ENCODE measurements at regions not wholly inside any gene's neighbourhood (a gene's known extent, or its start where the extent isn't known, plus 50 kb on each side); places are given as distances from the start of the nearest gene placed in this dataset.

- no peak for DNase-seq
Observed at GRCh38 chr5:26193626-26194025, 844.8 kb downstream of the CDH9 start.

DNA sequence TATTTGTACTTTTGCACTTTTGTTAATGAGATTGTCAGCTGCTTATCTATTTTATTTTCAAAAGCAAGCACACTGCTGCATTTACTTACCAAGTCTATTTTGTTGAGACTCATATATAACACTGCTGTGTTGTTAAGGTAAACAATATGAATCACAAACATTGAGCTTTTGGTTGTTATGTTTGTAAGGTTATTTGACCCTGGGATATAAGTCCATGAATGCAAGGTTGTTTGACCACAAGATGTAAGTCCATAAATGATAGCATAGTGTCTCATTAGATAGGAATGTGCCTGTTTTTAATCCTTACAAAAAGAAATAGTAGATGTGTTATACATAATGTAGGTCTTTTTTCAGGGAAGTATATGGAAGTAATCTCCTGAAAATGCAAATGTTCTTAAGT lies 845.9 kb downstream of the CDH9 start:
- DNase-seq: no peak

DNA sequence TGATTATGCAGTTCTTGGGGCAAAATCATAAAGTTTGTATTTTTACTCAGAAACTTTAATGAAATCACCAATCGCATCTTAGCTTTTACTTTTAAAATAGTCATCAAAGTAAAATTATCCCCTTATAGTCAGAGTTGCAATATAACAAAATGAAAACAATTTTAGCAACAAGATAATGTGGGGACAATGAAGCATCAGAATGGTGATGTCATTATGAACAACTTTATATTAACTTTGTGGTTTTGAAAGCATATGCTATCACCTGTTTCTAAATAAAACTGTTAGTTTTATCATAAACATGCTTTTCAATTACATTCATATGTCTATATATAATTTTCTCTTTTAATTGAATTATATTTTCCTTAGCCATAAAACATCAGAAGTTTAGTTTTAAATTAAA lies 856.8 kb downstream of the CDH9 start:
- DNase-seq: no peak

DNA sequence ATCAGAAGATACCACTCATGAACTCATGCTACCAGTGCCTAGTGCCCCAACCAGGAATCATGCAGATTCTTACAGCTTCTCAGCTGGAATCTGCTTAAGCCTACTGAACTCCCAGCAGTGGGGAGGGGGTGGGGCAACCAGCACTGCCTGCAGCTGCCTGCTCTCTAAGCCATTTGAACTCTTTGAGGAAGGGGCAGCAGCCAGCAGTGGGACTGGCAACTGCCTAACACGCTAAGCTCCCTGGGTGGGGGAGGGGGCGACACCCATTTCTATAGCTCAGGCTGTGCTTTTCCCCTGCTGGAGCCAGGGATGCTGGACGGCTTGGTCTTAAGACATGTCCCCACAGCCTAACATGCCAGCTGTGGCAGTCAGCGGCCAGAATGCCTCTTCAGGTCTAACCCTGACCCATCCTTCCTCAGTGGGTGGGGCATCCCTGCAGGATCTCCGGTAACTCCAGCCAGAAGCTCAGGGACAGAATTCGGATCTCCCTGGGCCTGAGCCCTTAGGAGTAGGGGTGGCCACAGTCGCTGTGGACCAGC lies 889.7 kb downstream of the CDH9 start:
- no peak for DNase-seq

- DNase-seq: no peak
Observed at GRCh38 chr5:26143259-26143658, 895.1 kb downstream of the CDH9 start.

DNA sequence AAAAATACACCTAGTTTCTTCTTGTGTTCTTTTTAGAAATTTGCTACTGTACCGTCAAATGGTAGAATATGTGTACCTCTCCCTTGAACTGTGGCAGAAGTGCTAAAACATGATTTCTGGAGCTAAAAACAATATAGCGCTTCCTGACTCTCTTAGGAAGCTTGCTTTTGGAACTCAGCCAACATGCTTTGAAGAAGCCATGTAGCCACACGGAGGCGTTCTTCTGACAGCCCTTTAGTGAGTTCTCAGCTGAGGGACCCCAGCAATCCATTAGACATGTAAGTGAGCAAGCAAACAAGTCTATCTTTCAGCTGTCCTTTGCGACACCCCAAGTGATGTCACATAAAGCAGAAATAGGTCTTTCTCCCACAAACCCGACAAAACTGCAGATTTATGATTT lies 917.0 kb downstream of the CDH9 start:
- no peak for DNase-seq

GRCh38 chr5:26104175-26104574 lies 934.2 kb downstream of the CDH9 start:
- DNase-seq: no peak

- no peak for DNase-seq
Observed at GRCh38 chr5:26060212-26060611, 978.2 kb downstream of the CDH9 start.

DNA sequence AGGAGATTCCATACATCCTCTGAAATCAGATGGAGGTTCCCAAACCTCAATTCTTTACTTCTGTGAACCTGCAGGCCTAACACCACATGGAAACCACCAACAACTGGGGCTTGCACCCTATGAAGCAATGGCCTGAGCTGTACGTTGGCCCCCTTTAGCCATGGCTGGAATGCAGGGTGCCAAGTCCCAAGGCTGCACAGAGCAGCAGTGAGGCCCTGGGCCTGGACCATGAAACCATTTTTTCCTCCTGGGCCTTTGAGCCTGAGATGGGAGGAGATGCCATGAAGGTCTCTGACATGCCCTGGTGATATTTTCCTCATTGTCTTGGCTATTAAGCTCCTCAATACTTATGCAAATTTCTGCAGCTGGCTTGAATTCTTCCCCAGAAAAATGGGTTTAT lies 983.8 kb downstream of the CDH9 start:
- no peak for DNase-seq

GRCh38 chr5:26034813-26035212 lies 1003.6 kb downstream of the CDH9 start:
- no peak for DNase-seq

DNA sequence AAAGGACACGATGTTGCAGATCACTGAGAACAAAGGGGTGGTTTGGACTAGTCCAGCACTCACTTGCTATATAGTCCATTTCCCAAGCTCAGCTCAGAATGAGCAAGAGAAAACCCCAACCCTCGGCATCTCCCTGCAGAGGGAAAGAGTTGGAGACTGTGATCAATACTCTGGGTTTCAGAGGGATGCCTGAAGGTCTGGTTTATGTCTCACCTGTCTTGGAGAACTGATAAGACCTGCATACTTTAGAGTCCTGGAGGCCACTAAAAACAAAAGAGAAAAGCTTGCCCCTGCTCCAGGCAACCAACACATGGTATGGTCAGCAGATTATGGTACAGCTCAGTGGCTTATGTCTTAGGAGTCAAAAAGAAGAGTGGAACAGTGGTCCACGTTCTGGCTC lies 1006.9 kb downstream of the CDH9 start:
- DNase-seq: no peak

- peak; percentile 77 for DNase-seq
Observed at GRCh38 chr5:26026044-26026443, 1012.3 kb downstream of the CDH9 start.

DNA sequence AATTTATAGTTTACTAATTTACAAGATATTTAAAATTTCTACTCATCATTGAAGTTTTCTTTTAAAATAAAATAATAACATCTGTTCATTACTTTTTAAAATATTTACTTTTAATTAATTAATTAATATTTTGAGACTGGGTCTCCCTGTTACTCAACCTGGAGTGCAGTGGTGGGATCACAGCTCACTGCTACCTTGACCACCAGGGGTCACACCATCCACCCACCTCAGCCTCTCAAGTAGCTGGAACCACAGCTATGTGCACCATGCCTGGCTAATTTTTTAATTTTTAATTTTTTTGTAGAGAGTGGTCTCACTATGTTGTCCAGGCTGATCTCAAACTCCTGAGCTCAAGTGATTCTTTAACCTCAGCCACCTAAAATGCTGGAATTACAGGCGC lies 1013.6 kb downstream of the CDH9 start:
- DNase-seq: no peak

GRCh38 chr5:26023361-26023760 lies 1015.0 kb downstream of the CDH9 start:
- no peak for DNase-seq

- no peak for DNase-seq
Observed at GRCh38 chr5:26014206-26014605, 1024.2 kb downstream of the CDH9 start.

- DNase-seq: no peak
Observed at GRCh38 chr5:26012078-26012477, 1026.3 kb downstream of the CDH9 start.

DNA sequence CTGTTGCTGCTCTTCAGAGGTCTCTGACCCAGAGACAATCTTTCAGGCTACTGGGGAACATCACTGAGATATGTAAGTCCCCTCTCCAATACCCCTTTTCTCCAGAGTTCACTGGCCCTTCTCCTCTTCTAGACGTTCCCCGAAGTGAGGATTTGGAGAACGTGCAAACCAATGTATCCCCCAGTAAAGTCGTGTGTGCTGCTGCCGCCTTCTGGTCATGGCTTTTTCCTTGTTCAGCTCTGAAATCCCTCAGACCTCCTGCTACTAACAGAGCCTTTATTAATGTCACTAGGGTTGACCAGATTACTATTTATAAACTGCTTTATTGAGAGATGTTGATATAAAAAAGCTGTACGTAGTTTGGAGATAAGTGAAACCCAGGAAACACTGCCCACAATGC lies 1028.6 kb downstream of the CDH9 start:
- no peak for DNase-seq

DNA sequence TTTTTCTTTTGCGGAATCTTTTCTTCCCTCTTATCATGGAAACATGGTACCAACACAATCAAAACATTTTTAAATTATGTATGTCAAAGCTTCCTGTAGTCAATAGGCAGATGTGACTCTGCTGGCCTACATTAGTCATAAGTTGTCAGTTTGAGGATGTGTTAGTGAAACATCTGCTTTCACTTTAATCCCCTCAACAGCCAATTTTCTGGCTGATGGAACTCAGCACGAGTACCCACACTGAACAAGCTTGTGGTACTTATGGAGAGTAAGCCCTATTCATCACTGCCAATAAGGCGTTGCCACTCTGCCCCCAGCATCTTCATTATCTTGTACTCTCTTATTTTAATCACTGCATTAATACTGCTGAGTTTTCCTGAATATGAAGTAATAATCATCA lies 1034.4 kb downstream of the CDH9 start:
- DNase-seq: no peak

DNA sequence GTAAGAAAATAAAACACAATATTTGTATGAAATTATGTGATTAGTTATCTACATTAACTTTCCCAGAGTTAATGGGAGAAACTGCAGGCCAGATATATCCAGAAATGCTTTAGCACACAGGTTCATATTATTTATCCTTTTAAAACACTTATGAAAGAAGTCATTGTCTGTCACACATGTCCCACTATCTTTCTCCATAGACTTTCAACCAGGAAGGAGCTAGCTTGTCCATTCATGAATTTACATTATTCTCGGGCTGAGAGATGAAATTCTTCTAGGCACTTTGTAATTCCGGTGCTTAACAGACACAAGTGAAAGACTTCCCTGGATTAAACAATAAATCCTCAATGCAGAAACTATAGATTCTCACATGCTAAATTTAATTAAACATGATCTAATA lies 1043.2 kb downstream of the CDH9 start:
- DNase-seq: no peak

DNA sequence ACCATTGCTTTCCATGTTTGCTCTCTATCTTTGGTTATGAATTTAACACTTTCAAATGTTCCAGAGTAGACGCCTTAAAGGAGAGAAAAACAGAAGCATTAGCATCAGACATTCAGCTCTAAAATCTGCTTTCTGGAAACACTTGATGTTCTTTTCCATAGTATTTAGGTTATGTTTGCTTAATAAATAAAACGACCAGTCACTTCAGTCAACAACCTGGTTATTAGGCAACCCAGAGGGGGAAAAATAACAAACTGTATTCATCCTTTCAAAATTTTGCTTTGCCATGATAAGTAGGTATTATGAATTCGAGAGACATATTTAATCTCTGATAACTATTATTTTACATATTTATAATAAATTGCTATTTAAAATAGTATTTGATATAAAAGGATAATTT lies 1044.7 kb downstream of the CDH9 start:
- DNase-seq: no peak

- DNase-seq: no peak
Observed at GRCh38 chr5:25991639-25992038, 1046.7 kb downstream of the CDH9 start.

DNA sequence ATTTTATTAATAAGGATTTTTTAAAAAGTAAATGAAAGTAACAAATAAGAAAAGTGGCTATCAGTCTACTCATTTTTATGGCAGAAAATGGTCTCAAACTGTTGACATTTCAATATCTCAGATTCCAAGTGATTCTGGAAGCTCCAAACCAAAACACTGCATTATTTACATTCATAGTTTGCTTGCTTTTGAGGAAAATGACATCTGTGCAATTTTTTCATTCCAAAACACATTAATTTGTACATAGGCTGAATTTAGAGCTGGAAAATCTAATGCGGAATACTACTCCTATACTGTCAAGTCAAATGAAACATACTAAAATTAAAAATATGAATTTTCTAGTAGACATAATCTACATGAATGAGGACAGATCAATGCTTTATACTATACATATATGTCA lies 1047.6 kb downstream of the CDH9 start:
- no peak for DNase-seq

GRCh38 chr5:25979086-25979485 lies 1059.3 kb downstream of the CDH9 start:
- DNase-seq: no peak

DNA sequence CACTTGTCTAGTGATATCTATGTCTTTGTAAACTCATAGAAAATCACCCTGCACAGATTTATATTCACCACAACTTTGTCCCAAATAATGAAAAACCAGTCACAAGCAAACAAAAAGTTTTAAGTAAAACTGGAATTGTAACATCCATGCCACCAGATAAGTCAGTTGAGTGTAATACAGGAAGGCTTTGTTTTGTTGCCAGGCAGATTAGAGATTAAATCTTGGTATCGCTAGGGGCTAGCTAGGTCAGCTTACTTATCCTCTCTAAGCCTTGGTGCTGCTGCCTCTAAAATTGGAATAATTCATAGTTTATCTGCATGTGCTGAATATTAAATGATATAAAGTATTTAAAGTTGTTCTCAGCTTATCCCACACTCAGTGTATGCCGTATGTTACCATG lies 1062.5 kb downstream of the CDH9 start:
- no peak for DNase-seq

DNA sequence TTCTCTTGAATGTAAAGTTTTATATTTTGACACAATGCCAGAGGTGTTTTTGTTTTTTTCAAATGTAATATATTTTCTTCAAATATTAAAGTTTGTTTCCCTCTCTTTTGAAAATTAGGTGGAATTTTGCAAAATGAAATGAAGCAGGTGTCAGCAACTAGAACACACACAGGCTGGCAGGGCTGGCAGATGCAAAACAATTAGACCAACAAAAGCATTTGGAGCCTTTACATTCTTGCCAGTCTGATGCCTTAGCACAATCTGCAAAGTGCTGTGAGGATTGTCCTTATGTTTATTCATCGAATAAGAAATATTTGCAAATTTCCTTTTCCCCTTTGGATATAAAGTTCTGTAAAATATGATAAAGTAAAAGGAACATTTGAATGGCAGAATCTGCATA lies 1063.9 kb downstream of the CDH9 start:
- DNase-seq: no peak

DNA sequence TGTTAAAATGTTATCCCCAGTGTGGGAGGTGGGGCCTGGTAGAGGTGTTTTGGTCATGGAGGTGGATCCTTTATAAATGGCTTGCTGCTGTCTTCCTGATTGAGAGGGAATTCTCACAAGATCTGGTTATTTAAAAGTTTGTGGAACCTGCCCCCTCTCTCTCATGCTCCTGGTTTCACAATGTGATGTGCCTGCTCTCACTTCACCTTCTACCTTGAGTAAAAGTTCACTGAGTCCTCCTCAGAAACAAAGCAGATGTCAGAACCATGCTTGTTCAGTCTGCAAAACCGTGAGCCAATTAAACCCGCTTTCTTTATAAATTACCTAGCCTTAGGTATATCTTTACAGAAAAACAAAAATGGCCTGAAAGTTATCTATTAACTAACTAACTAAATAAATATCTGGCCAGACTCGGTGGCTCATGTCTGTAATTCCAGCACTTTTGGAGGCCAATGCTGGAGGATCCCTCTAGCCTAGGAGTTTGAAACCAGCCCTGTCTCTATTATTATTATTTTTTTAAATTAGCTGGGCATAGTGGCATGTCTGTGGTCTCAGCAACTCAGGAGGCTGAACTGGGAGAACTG lies 1067.4 kb downstream of the CDH9 start:
- no peak for DNase-seq
